BJ (cell line): ENCODE measurements at regions not wholly inside any gene's neighbourhood (a gene's known extent, or its start where the extent isn't known, plus 50 kb on each side); places are given as distances from the start of the nearest gene placed in this dataset.
"Not testable (repeated sequence)": the region's sequence is repeated elsewhere in the genome, so short reads cannot be mapped to it uniquely, and the experiment has no call there.

Experiments used
- CTCF ChIA-PET: fragments of 350-600 bp; formaldehyde crosslinking; extraction: SDS; loops from one replicate; lab custom pipeline; 2021; ENCODE audit warnings: antibody characterized with exemption, inconsistent platforms; lab: Yijun Ruan, JAX
- POLR2A ChIA-PET: fragments of 300-600 bp; sonication (Branson Sonifier 250); formaldehyde crosslinking; extraction: SDS; loops from one replicate; lab custom pipeline; 2021; ENCODE audit warnings: antibody characterized with exemption; lab: Charles Lee
- DNase-seq: peaks from one replicate; pipeline ENCODE4 v3.0.0-alpha.2; 2011; ENCODE audit warnings: low read depth
- H3K27me3 ChIP-seq: 2 replicates; pipeline ENCODE4 v1.6.0; 2011; ENCODE audit warnings: low read length; ENCODE audit not compliant: control insufficient read depth, insufficient read depth
- H3K36me3 ChIP-seq: 2 replicates; pipeline ENCODE4 v1.5.1; 2011; ENCODE audit warnings: low read length; ENCODE audit not compliant: control insufficient read depth, insufficient read depth
- H3K4me3 ChIP-seq: 2 replicates; pipeline ENCODE4 v1.5.1; 2011; ENCODE audit warnings: low read depth, mild to moderate bottlenecking, control low read depth, low read length
- CTCF ChIP-seq: IDR thresholded peaks from 2 replicates; pipeline ENCODE4 v1.5.1; 2011; ENCODE audit warnings: low read depth, mild to moderate bottlenecking, control low read depth, inconsistent platforms, low read length, moderate library complexity; ENCODE audit not compliant: insufficient read depth

DNA sequence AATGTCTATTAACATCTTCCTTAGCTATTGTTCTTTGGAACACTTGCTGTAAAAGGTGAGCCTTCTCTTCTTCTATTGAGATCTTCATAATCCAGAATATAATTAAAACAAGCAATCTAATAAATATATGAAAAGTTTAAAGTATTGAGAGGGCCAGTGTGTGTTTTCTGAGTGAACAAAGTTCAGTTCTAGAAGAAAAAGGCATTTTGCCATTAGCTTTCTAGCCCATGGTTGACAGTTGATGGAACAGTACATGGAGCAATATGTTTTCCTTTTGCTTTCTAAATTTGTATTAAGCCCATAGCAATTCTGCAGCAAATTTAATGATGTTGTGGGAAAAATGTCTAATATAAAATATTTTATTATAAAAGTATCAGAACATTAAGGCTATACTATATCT is 853.0 kb downstream of the TRHDE start:
- no peak overlapping the region for H3K4me3 ChIP-seq
- ChIA-PET POLR2A (no interaction called here), CTCF (no interaction called here)
- TF ChIP-seq CTCF: no peak
- H3K27me3 ChIP-seq: no peaks in the 10 kb centered on the region
- no peak for DNase-seq
- no peaks in the 10 kb centered on the region for H3K36me3 ChIP-seq

- DNase-seq: no peak
- CTCF ChIA-PET: no interaction called here
Measured at GRCh38 chr12:73136386-73136785, 864.2 kb downstream of the TRHDE start.

GRCh38 chr12:73139642-73140041 is 867.5 kb downstream of the TRHDE start:
- POLR2A ChIA-PET, H3K36me3 ChIP-seq, DNase-seq, CTCF ChIA-PET, H3K4me3 ChIP-seq, H3K27me3 ChIP-seq: not testable (repeated sequence)

More at GRCh38 chr12:73136386-73136785, 864.2 kb downstream of the TRHDE start:
- POLR2A ChIA-PET: no interaction called here
- Histone ChIP-seq H3K36me3 (no peaks in the 10 kb centered on the region), H3K4me3 (no peak overlapping the region), H3K27me3 (no peaks in the 10 kb centered on the region)
- no peak for TF ChIP-seq CTCF

- ChIA-PET POLR2A (no interaction called here), CTCF (no interaction called here)
- no peak for TF ChIP-seq CTCF
- no peak for DNase-seq
- Histone ChIP-seq H3K27me3 (no peaks in the 10 kb centered on the region), H3K4me3 (no peak overlapping the region), H3K36me3 (no peaks in the 10 kb centered on the region)
Measured at GRCh38 chr12:73158341-73158740, 886.2 kb downstream of the TRHDE start.

GRCh38 chr12:73159954-73160353 is 887.8 kb downstream of the TRHDE start:
- Histone ChIP-seq H3K4me3 (no peak overlapping the region), H3K27me3 (no peaks in the 10 kb centered on the region), H3K36me3 (no peaks in the 10 kb centered on the region)
- TF ChIP-seq CTCF: no peak
- no peak for DNase-seq
- CTCF ChIA-PET: no interaction called here
- POLR2A ChIA-PET: no interaction called here

GRCh38 chr12:73161970-73162369 is 889.8 kb downstream of the TRHDE start:
- no peak for DNase-seq
- H3K27me3 ChIP-seq: no peaks in the 10 kb centered on the region
- ChIA-PET POLR2A (no interaction called here), CTCF (no interaction called here)
- H3K4me3 ChIP-seq: no peak overlapping the region
- no peaks in the 10 kb centered on the region for H3K36me3 ChIP-seq
- no peak for TF ChIP-seq CTCF
